HG03575 (cell line): ENCODE measurements at regions not wholly inside any gene's neighbourhood (a gene's known extent, or its start where the extent isn't known, plus 50 kb on each side); places are given as distances from the start of the nearest gene placed in this dataset.

ENCODE experiments used
- ATAC-seq: cut with Tn5 transposase; IDR thresholded peaks from one replicate; pipeline ENCODE4 v1.9.1; 2021; ENCODE audit not compliant: unreplicated experiment, insufficient number of reproducible peaks, low FRiP score; ENCODE audit errors: extremely low read depth

DNA sequence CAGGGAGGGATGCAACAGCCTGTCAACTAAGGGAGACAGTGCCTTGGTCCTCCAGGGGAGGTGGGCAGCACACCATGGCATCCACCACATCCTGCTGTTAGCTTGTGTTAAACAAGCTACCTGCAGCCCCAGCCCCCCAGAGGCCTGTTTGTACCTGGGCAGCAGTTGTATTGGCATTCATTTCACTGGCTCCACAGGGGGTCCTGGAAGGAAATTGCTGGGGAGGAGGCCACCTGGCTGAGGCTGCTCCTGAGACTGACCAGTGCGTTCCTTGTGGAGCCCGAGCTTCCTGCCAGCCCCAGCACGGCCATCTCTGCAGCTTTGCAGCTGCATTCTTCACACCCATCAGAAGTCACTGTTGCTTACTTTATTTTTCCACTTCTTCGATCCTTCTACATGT, 479.9 kb downstream of the INSC start:
- no peak for ATAC-seq

DNA sequence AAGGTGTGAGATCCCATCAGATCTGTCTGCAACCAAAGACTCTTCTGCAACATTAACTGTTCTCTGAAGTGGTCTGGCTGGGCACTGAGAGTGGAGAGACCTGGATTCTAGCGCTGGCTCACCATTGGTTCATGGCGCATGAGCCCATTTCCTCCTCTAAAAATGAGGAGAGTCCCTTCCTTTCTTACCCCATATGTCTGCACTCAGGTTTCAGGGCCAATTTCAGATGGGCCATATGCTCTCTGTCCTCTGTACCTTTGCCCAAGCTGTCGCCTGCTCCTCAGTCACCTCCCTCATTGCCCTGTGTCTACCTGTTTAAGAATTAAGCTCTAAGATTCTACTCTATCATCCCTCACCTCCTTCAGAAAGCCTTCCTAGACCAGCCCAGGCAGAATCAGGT, 484.7 kb downstream of the INSC start:
- ATAC-seq: no peak

DNA sequence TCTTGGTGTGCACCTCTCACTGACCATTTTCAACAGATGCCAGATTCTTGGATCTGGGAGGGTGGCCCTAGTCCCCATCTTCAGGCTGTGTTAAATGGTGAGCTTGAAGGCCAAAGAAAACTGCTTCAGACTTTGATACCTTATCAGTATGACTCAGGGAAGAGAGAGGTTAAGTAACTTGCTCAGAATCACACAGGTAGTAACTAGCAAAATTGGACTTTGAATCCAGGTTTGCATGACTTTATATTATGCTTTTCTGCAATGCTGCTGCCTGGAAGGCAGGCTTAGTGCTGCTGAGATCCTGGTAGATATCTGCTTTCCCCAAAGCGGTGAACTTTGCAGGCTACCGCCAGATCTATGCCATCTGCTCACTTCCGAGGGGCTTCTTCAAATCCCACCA, 487.3 kb downstream of the INSC start:
- ATAC-seq: no peak

DNA sequence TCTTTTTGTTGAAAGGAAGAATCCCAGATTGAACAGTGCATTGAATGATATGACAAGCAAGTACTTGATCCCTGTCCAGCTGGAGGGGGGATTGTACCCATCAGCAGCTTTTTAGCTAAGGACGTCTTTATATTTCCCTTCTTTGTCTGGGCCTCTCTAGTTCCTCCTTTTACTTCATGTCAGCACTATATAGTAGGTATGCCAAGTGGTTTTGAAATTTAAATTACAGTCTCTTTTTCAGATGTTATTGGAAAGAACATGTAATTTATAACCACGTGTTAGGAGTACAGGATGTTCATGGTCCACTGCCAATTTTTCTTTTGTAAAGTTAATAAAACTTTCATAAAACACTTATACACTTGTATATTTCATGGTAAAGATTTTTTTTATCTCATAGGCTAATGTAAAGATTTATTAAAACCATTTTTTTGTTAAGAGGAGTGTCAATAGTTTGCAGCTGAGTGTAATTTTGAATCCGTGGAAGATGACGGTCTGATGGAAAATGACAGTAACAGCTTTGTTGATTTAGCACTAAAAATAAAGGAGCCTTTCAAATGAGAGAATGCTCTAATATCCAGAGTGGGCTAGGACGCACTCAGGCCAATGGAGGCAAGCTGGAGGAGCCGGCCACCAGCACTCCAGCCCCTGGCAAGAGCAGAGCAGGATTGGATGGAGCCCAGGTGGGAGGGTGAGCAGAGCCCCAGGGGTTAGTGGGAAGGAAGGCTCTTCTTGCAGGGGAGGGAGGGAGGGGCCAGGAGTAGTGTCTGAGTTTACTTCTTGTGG, 488.3 kb downstream of the INSC start:
- no peak for ATAC-seq

DNA sequence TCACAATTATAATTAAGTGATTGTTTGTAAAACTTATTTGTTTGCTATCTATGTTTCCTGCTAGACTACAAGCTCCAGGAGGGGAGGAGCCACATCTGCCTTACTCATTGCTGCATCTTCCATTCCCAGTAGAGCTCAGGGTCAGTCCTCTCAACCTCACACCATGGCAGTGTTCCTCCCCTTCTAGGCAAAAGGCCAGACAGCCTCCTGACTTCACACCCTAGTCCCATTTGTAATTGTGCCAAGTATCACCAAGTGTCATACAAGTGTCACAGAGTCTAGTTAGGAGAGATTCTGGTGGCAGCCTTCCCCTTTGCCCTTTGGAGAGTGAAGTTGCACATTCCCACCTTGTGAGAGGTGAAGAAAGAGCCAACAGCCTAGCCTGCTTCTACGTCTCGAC, 490.4 kb downstream of the INSC start:
- no peak for ATAC-seq

DNA sequence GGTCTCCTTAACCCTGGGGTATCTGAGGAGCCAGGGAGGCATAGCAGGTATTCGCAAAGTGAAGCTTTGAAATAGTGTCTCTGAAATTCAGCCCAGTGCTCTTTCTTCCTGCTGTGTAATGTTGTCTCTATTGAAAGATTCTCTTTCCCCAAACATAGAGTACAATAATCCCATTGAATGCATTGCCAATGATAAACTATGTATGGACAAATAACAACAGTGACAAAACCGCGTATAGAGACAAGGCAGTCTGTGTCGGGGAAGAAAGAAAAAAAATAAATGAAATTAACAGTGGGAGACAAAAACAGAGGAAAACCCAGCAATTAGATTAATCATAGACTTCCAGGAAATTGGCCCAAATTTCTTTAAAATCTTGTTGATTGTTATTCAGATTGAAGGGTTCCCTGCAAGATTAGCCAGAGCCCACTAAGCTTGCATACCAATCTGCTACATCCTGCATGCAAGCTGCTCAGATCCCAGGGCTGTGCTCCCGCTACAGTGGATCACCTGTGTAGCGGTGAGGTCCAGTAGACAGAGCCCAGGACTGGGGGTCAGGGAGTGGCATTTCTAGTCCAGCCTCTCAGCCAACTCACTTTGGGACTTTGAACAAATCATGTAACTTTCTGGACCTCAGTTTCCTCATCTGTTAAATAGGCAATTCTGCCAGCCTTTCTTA, 492.8 kb downstream of the INSC start:
- ATAC-seq: no peak

DNA sequence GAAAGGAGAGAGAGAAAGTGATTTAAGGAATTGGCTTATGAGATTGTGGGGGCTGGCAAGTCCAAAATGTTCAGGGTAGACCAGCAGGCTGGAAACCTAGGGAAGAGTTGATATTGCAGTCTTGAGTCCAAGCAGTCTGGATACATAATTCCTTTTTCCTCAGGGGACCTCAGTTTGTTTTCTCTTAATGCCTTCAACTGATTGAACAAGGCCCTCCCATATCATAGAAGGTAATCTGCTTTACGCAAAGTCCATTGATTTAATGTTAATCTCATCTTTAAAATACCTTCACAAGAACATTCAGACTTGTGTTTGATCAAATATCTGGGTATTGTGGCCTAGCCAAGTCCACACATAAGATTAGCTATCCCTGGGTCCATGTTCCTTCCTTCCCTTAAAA, 494.7 kb downstream of the INSC start:
- ATAC-seq: no peak

DNA sequence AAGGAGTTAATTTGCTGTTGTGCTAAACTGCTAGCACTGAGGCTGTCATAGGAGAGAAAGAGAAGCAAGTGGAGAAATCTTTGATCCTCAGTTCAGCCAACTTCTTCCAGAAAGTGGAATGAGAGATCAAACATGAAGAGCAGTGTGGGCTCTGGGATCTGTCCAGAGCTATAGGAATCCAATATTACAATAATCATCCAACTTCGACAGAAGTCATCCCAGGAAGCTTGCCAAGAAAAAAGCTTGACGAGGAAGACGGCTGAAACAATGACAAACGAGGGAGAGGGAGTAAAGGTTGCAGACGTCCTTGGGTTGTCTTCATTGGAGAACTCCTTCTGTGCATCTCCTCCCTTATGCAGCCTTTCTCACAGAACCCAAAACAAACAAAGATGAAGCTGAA, 496.2 kb downstream of the INSC start:
- ATAC-seq: no peak

DNA sequence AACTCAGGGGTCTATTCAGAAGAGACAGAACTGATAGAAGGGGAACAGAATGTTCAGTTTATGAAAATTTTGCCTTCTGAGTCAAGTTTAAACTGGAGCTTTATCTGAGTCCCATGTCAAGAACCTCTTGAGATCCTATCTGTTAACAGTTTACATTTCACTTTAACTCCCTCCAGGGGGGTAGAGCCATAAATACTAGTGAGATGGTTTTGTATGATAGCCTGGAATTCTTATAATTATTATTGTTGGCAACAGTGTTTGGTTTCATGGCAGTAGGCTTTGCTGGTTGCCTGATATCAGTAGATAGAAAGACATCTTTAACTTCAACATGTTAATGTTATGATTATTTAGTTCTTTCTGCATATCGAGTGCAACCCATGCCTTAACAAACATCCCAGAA, 498.5 kb downstream of the INSC start:
- ATAC-seq: no peak

DNA sequence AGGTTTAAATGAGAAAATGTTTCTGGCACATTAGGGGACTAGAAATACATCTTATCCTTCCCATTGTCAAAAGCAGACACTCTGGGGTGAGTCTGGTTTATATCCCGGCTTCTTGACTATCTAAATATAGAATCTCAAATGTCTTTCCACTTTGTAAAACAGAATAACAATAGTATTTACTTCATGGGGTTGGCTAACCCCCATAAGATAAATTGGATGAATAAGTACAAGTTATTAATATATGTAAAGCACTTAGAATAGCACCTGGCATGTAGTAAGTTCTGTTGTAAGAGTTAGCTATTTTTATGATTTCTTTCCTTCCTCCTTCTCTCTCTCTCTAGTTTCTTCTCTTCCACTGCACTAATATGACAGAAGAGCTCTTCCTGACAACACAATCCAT, 499.1 kb downstream of the INSC start:
- ATAC-seq: no peak

DNA sequence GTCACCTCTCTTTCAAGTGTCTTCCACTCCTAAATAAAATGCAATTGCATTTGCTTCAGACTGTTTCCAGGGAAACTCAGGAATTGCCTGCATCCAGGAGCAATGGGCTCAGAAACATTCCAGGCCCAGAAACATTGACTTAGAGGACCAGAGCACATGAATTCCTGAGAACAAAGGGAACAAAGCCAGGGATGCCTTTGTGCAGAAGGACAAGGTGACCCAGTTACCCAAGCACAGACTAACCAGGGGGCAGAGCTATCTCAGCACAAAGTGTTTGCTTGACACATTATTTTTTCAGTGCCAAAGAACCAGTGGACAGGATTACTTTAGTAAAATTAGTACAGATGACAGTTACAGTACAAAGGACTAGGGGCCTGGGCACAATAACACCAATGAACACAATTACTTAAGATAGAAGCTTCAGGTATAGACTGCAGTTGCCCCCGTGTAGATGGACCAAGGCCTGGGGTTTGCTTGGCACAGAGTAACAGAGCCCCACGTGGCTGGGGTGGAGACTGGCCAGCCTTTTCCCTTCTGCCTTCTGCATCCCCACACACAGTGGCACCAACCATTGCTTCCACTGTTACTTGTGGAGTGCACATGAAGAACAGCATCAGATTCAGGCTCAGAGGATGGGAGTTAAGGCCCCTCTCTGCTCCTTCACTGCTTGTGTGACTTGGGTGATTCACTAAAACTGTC, 500.8 kb downstream of the INSC start:
- ATAC-seq: no peak

DNA sequence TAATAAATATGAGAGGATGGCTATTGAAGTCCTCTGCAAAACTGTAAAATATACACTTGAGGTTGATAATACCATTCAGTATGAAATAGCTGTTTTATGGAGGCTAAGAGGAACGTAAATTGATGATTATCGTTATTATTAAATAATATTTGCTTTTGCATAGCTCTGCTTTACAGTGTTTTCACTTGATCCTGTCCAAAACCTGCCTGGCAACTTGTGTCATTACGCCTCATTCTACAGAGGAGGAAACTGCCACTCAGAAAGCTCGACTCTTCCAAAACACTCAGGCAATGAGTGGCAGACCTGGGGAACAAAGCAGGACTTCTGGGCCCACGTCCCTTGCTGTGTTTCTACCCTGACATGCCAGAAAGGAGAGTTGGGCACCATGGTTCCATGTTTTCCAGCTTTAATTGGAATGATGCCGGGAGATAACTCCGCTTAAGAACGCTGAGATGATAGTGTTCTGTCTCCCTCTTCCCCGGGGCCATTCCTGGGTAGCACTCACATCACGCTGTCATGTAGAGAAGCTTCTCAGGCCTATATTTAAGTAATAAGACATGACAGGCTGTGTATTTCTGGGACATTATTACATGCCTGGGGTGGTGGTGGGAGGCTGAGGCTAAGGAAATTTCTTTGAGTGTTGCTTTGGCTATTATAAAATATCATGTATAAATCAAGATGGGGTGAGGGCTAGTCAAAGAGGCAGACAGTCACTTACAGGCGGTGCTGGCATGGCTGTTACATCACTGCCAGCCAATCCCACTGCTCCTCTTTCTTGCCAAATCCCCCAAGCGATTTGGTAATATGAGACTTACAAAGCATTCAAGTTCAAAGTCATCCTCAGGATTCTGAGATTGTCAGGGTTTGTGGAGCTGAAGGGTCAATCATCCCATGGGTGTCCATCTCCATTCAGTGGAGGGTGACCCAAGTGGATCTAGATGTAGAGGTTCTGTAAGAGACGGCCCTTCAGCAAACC, 501.7 kb downstream of the INSC start:
- ATAC-seq: no peak

DNA sequence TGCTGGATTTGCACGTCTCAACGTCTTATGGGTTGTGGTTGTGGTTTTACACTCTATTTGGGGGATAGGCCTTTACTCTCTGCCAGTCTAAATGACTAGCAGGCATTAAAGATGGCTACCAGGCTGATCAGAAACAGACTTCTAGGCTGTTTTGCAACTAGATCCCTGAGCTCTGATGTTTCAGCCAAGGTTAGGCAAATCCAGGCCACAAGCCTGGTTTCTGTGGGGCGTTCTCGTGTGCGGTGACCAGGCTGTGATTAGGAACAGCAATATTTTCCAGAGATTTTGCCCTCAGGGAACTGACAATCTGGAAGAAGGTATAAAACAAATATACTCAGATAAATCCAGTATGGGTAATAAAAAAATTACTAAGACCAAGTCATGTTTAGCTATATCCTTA, 502.4 kb downstream of the INSC start:
- ATAC-seq: no peak

DNA sequence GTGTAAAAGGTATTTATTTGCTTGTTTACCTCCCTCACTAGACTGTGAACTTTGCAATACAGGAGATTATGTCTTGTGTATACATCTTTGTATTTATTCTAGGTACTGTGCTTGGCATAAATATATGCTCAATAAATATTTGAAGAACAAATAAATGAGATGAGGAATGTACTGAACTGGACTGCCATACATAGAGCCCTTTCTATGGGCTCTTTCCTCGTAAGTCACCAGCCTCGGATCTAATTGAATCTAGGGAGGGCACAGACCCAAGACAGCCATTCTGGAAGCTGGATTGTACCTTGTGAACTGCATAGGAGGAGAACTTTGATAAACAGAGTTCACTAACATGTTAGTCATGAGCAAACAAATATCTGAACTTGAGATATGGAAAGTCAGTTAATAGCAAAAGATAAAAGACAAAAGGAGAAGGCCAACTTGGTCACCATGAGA, 503.9 kb downstream of the INSC start:
- ATAC-seq: no peak

DNA sequence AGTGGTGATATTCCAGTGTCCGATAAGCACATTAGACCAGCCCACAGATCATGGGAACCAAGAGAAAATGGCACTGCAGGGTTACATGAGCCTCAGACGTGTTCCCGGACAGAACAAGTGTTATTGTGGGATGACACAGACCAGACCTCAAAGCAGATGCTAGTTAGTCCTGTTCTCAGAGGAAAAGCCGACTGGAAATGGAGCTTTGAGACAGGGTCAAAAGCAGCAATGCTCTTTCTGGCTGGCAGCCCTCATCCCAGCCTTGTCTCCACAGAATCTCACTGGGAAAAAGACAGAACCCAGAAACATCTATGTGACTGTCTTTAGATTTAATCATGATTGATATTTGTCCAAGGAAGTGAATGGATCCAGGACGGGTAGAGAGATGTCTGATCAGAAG, 506.8 kb downstream of the INSC start:
- ATAC-seq: no peak

DNA sequence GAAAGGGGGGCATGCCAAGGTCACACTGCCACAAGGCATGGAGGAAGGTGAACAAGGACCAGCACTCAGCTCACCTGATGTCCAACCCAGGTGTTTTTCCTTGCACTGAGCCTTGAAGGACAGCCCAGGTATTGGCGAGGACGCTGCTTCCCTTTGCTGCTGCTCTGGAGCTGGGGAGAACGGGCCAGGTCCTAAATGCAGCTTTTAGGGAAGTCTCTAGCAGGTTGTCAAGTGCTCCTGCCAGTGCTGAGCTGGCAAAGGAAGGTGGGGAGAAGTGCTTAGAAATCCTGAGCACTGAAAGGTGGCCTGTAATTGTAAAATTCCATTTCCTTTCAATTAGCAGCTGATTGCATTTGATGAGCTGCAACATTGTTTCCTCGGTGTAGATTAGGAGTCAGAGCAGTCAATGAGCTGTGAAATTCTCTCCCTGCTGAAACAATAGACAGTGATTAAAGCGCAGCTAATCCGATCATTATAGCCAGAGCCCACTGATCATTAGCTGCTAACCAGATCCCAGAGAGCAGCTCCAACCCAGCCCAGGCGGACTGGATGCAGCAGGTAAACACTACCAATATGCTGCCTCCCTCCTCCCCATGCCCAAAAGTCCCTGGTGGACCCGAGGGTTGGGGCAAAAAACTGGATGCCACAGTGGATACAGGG, 507.6 kb downstream of the INSC start:
- ATAC-seq: no peak

DNA sequence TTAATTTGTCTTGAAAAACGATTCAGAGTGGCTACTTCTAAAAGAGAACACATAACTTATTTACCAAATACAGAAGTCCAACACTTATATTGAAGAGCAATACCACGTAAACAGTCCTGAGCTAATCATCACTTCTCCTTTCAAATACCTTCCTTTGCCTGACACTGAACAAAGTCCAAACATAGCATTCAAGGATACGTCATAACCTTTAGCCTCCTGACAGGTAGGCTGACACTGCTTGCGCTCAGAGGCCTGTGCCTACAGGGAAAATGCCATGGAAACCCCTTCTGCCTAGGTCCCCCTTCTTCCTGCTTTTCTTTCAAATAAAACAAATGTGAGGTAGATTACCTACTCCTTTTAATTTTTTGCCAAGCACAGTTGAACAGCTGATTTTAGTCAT, 510.0 kb downstream of the INSC start:
- ATAC-seq: no peak

DNA sequence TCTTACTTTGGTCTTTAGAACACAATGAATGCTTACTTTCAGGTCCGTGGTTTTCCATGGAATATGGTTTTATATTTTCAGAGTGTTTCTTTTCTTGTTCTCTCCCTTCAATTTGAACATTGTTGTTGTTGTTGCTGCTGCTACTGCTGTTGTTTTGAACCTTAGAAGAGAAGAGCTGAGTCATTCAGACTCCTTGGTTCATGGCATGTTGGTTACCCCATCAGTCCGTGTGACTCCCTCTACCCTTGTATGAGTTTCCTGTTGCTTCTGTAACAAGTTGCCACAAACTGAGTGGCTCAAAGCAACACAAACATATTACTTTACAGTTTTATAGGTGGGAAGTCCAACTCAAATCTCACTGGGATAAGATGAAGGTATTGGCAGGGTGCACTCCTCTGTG, 511.0 kb downstream of the INSC start:
- no peak for ATAC-seq

DNA sequence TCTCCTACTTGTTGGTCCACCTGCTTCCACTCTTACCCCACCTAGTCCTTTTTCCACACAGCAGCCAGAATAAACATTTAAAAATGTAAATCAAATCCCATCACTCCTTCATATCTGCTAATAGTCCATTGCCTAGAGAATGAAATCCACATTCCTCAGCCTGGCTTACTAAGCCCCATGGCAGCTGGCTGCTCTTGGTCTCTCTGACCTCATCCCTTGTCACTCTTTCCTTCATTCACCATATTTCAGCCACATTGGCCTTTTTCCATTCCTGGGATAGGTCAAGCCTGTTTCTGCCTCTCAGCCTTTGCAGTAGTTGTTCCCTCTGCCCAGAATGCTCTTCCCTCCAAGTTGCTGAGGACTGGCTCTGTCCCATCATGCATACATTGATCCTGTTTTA, 512.8 kb downstream of the INSC start:
- no peak for ATAC-seq
